ENCODE measurements at regions not wholly inside any gene's neighbourhood (a gene's known extent, or its start where the extent isn't known, plus 50 kb on each side); places are given as distances from the start of the nearest gene placed in this dataset.
"Not testable (repeated sequence)": the region's sequence is repeated elsewhere in the genome, so short reads cannot be mapped to it uniquely, and the experiment has no call there.

DNA sequence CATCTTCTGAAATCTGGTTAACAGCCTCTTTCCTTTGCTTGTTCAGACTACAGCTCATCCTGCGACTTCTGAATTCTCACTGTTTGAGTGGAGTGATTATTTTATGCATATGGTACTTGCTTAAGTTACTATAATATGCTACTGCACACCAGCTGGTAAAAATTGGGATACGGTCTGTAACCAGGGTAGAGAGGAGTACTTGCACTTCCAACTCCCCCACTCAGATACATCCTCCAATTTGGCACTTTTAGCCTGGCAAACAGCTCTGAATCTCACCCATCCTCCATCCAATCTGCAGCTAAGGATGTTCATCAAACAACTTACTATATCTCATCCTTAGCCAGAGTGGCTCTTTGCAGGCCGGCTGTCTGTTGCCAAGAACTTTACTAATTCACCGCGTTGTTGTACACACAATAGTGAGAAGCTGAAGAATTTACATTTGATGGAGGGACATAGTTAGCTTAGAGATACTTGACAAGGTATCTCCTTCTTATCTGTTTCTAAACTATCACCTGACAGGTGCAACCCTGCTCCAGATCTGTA, 1323.6 kb upstream of the ALCAM start:
- not testable (repeated sequence) for TF ChIP-seq CTCF (IDR thresholded peaks at IDR 0.05); POLR2A (IDR thresholded peaks at IDR 0.05; ENCODE audit: low read depth)
